Superior temporal gyrus (tissue), 1 donor: ENCODE measurements at regions not wholly inside any gene's neighbourhood (a gene's known extent, or its start where the extent isn't known, plus 50 kb on each side); places are given as distances from the start of the nearest gene placed in this dataset.
"Not testable (repeated sequence)": the region's sequence is repeated elsewhere in the genome, so short reads cannot be mapped to it uniquely, and the experiment has no call there.

Source experiments
- DNase-seq: peaks from one replicate; pipeline ENCODE4 v3.0.0-alpha.2; 2016; ENCODE audit errors: extremely low spot score

GRCh38 chr7:114293289-114294012, 121.2 kb upstream of the FOXP2 start:
- DNase-seq = no peak

DNA sequence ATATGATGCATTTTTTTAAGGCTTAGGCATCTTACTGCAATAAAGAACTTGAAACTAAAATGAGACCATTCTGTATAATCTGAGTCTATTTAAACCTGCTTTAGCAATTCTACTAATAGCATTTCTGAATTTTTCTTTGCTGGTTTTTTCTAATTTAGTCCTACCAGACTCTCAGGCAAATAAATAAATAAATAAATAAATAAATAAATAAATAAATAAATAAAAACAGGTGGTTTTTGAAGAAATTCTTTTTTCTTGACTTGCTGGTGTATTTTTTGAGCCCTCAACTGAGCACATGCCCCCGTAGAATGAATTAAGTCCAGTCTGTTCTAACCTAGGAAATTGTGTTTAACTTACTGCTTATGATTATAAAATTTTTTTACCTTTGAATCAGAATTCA, 134.7 kb upstream of the FOXP2 start:
- no peak for DNase-seq

DNA sequence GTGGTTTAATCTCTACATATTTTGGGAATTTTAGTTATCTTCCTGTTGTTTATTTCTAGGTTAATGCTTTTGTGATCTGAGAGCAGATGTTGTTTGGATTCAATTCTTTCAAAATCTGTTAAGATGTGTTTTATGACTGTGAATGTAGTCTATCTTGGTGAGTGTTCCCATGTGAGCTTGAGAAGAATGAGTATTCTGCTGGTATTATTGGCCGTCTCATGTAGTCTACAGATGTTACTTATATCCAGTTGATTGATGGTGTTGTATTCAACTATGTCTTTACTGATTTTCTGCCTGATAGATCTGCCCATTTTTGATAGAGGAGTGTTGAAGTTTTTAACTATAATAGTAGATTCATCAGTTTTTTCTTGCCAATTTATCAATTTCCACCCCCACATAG, 141.4 kb upstream of the FOXP2 start:
- no peak for DNase-seq

- no peak for DNase-seq
Observed at GRCh38 chr7:114269714-114270113, 144.9 kb upstream of the FOXP2 start.

DNA sequence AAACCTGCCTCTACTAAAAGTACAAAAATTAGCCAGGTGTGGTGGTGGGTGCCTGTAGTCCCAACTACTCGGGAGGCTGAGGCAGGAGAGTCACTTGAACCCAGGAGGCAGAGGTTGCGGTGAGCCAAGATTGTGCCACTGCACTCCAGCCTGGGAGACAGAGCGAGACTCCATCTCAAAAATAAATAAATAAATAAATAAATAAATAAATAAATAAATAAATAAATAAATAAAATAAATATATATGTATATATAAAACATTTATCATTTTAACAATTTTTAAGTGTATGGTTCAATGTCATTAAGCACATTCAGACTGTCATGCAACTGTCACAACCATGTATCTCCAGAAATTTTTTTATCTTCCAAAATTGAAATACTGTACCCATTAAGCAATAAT, 147.1 kb upstream of the FOXP2 start:
- DNase-seq = not testable (repeated sequence)

GRCh38 chr7:114264023-114264422, 150.6 kb upstream of the FOXP2 start:
- no peak for DNase-seq

DNA sequence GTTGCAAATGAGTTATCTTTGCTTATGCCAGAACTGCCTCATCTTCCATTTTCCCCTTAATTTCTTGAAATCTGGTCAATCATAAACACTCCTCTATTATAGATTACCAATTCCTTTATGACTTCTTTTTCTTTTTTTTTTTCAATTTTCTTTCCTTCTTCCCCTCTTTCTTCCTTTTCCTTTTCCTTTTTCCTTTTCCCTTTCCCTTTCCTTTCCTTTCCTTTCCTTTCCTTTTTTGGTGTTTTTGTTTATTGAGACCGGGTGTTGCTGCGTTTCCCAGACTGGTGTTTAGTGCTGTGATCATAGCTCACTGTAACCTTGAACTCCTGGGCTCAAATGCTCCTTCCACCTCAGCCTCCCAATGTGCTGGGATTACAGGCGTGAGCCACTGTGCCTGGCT, 151.4 kb upstream of the FOXP2 start:
- no peak for DNase-seq

DNA sequence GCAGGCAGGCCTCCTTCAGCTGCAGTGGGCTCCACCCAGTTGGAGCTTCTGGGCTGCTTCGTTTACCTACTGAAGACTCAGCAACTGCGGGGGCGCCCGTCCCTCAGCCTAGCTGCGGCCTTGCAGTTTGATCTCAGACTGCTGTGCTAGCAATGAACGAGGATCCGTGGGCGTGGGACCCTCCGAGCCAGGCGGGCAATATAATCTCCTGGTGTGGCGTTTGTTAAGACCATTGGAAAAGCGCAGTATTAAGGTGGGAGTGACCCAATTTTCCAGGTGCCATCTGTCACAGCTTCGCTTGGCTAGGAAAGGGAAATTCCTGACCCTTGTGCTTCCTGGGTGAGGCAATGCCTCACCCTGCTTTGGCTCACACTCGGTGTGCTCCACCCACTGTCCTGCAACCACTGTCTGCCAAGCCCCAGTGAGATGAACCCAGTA, 159.2 kb upstream of the FOXP2 start:
- no peak for DNase-seq

GRCh38 chr7:114243646-114244045, 171.0 kb upstream of the FOXP2 start:
- no peak for DNase-seq

DNA sequence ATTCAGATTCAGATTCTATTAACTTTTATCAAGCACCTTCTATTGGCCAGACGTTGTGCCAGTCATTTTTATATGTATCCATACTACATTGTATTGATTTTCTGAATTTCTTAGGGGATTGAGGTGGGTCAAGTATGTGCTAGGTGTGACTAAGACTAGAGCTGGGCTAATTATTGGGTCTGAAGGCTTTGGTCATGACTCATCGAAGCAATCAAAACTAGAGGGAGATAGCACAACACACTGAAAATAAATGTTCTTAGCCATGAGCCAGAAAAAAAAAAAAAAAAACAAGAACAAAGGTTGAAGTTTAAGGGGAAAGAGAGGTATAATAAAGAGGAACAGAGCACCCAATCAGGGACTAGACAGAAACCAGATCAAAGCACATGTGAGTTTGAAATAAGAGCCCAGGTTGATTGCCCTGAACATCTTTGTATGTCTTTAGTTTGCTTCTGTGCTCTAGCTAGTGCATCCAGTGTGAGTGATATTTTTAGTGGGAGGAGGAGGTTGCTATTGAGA, 171.6 kb upstream of the FOXP2 start:
- peak; percentile 44 for DNase-seq

DNA sequence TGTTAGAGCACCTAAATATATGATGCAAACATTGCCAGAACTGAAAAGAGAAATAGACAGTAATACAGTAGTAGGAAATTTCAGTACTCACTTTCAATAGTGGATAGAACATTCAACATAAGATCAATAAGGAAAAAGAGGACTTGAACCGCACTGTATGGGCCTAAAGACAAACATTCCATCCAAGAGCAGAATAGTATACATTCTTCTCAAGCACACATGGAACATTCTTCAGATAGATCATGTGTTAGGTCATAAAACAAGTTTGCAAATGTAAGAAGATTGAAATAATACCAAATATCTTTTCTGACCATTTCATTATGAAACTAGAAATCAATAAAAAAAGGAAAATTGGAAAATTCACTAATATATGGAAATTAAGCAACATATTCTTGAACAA, 185.4 kb upstream of the FOXP2 start:
- DNase-seq = no peak

GRCh38 chr7:114225784-114226183, 188.8 kb upstream of the FOXP2 start:
- DNase-seq = no peak

DNA sequence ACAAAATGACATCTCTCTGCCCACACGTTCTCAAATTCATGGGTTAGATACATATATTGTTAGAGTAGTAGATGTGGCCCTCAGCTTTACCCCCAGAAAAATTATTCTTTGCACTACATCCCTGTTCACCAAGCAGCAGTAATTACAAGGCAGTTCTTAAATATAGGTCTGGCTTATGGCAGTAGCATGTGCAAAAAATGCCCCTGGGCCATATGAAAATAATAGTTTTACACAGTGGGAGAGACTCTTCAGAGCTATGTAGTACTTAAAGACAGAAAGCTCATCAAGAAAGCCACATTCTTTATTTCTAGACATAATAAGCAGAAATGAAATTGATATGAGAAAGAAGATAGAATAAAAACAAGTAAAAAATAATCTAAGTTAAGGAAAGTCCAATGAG, 196.3 kb upstream of the FOXP2 start:
- no peak for DNase-seq

- DNase-seq = no peak
Observed at GRCh38 chr7:114217026-114217806, 197.4 kb upstream of the FOXP2 start.

DNA sequence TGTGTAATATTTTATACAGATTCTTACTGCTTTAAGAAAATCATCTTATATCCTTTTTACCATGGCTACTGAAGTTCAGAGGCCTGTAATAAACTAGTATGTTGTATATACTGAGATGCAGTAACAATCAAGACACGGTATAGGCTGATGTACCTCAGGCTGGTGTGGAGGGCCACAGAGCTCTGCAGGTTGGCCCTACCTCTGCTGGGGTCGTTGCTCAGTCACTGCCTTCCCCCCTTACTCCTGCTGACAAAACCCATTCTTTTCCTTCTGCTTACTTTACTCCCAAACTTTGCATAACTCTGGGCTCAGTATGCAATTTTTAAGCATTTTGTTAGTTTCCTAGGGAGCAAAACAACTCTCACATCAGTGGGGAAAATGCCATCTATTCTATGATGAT, 200.1 kb upstream of the FOXP2 start:
- DNase-seq = no peak

DNA sequence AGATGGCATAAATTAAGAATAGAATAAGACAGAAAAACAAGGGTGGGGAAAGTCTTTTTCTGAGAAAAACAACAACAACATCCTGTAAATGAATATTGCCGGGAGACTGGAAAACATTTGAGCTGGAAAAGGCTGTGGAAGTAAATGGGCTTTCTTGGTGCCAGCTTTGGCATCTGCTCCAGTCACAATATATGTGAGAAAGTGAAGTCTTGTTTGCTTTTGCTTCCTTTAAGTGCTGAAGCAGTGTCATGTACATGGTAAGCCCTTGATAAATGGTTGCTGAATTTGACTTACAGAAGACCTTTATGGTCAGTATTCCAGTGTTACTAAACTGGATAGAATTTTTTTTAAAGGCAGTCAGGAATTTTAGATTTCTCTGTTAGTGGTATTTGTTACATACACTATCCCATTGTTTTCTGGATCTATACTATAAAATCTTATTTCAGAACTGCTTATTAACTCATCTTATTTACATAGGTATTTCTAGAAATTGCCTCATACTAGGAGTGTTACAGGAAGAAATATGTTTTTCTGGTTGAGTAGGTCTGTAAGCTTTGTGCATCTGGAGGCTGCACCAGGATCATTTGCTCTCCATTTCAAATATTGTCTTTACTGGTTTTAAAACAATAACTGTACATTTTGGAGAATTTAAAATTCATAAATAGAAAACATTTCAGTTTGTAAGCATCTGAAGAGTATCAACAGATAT, 201.7 kb upstream of the FOXP2 start:
- no peak for DNase-seq

DNA sequence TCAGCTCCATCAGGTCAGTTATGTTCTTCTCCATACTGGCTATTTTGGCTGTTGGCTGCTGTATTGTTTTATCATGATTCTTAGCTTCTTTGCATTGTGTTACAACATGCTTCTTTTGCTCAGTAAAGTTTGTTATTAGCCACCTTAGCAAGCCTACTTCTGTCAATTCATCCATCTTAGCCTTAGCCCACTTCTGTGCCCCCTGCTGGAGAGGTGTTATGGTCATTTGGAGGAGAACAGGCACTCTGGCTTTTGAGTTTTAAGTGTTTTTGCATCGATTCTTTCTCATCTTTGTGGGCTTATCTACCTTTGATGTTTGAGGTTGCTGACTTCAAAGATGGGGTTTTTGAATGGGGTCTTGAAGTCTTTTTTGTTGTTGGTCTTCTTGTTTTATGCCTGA, 204.6 kb upstream of the FOXP2 start:
- DNase-seq = no peak

DNA sequence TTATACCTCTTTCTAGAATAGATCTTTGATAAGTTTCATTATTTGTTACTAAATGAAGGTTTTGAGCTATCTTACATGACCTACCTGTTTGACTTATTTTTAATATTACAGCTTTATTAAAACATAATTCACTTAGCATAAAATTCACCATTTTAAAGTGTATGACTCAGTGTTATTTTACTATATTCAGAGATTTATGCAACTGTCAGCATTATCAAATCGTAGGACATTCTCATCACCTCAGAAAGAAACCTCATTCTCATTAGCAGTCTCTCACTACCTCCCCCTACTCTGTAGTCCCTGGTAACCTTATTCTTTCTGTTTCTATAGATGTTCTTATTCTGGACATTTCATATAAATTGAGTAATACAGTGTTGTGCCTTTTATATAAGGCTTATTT, 207.9 kb upstream of the FOXP2 start:
- no peak for DNase-seq

DNA sequence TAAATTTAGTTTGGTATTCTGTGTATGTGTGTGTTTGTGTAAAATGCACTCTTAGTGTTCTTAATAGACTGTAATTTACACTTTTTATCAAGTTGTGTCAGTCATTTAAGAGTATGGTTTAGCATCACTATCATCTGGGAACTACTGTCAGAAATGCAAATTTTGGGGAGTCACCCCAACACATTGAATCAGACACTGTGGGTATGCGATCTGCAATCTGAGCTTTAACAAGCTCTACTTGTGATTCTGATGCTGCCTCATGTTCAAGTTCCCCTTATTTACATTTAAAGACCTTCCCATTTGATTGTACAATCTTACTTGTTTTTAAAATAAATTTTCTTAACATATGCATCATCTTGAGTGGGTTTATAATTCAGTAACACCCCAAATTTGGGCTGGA, 218.1 kb upstream of the FOXP2 start:
- no peak for DNase-seq

GRCh38 chr7:114190387-114190786, 224.2 kb upstream of the FOXP2 start:
- DNase-seq = no peak

DNA sequence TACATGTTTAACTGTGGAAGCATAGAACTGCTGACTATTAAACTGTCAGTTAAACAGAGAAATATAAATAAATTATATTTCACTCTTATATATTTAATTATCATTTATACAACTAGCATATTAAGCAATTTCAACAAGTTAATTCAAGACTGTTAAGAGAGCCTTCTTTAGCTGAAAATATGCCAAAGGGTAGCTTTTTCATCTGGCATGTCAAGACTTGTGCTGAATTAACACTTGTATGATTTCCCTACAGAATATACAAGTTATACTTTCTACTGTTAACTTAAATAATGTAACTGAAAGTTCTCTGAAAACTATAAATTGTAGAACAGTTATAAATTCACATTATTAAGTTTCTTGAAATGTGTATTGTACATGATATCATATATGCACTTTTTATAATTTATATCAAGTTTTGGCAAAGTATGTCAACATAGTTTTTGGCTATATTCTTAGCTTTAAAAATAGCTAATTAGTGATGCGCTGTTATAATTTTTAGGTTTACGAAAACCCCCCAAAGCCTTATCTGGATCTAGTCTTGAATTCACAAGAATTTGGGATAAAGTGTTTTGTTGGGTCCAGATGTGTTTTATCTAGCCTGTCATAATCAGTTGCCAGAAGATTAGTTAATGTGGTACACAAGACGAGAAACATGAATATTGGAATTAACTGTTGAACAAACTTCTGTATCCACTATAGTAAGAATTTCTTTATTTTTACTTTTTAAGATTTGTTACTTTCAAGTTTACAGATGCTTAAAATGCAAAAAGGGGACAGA, 231.1 kb upstream of the FOXP2 start:
- no peak for DNase-seq

DNA sequence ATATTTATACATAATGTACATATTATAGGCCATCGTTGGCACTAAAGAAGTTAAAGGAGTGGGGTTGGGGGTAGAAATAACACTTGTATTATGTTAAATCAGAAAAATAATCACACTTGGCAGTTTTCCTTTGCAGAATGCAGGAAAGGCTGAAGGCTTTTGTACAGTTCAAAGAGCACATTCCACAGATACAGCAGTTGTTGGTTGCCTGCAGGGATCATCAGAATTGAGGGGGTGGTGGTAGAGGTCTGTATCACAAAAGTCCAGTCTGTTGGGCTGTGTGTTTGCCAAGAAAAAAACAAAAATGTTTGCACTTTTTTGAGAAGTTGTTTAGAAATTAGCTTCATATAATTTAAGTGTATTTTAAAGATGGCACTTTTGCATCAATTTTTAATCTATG, 231.8 kb upstream of the FOXP2 start:
- DNase-seq = no peak
